Ramos (cell line): ENCODE measurements at regions not wholly inside any gene's neighbourhood (a gene's known extent, or its start where the extent isn't known, plus 50 kb on each side); places are given as distances from the start of the nearest gene placed in this dataset.

Source experiments
- in situ Hi-C: fragments of 300-500 bp; cut with MboI; formaldehyde crosslinking; loops from one replicate; pipeline ENCODE4 v1.14.3; 2022; ENCODE audit warnings: low sequenced_read_pairs; ENCODE audit not compliant: unreplicated experiment

DNA sequence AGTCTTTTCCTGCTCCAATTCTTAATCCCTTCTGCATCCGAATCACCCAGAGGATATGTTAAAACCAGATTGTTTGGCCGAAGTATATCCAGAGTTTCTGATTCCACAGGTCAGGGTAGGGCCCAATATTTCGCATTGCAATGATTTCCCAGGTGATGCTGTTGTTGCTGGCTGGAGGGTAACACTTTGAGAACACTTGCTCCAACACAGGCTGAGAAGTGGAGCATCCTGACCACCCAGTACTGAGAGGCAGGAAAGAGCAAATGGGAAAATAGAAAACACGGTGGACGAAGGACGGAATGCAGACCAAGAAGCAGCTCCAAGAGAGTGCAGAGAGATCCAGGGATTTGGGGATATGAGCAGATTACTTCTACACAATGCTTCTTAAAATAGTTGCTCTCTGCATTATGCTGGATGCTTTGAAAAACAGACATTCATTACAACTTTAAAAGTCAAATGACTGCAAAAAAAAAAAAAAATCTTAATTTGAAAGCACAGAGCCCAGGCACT, 362.2 kb upstream of the SLC14A2 start:
- in situ Hi-C loops: no loop called here

DNA sequence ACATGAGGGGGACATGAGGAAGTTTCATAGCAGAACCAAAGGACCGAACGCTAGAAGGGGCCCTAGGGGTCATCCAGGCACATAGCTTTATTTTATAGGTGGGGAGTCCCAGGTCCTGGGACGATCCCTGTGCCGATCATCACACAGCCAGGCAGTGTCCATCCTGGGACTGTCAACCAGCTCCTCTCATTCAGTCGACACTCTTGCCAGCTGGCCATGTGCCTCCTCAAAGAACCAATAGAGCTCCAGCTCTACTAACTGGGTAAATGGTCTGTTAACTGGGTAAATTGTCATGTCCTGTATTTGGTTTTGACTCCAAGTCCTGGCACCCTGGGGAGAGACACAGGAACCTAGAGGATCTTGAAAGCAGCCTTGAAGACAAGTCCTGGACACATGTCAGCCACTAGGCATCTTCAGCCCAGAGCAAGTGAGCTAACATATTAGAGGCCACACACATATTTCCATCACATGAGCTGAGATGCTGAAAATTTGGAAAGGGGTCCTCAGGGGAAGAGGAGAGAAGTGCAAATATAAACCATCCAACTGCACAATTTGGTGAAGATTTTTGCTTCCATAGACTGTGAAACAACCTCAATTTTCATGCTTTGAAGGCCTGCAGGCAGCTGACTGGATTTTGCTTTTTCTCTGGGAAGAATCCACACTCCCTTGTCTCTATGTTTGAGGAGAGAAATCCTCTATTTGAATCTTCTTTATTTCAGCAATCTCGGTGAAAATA, 361.1 kb upstream of the SLC14A2 start:
- in situ Hi-C loops: no loop called here

DNA sequence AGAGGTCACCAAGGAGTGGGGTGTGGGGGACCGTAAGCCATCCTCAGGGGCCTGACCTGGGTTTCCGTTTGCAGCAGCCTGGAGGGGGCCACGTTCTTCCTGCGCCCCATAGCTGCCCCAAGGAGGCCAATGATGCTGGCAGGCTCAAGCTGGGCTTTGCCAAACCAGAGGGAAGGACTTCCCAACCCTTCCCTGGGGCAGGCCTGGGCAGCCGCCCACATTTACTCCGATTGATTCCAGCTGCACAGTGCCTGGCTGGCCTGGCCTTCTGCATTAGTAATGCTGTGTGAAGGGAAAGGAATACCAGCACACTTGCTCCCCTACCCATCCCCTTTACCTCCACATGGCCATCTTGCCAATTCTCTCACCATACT, 360.6 kb upstream of the SLC14A2 start:
- in situ Hi-C loops: no loop called here

DNA sequence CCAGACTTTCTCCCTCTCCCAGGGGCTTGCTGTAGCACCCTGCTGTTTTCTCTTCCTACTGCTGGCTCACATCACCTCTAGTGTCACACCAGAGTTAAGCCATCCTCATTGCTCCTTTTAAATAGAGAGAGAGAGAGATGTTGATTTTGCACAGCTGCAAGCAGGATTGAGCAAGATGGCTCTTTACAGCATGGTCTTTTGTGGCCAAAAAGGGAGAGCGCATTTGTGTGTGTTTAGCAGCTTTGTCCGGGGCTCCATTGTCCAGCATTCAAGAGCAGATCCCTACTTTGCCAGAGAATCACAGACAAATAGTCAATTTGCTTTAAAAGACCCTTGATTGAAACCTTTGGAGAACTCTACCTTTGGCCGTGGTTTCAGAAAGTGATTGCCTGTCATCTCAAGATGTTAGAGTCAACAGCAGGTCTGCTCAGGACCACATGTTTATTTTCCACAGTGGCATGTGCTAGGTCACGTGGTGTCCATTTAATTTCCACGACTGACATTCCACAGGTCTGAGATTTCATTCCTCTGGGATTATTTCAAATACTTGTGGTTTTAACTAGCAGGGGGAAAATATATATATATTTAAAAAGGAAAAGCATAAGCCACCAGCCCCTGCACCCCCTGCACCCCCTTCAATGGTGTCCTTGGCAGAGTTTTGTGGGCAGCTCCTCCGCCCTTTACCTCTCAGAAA, 359.9 kb upstream of the SLC14A2 start:
- in situ Hi-C loops: no loop called here

- in situ Hi-C loops: no loop called here
Measured at GRCh38 chr18:45260125-45260524, 355.2 kb upstream of the SLC14A2 start.

DNA sequence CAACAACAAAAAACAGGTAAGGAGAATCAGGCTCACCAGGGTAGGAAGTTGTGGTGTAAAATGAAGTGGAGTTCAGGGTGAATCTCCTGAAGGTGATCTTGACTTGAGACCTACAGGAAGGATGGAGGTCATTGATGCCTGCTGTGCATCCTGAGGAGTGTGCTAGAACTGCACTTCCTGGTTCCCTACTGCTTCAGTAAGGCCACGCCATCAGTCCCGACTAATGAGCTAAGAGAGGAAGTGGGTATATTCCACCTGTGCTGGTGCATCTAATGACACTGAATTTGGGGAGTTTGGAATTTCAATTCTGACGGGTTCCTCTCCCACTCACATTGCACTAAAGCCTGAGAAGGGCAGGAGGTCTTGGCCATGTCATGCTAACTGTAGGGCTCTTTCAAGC, 349.3 kb upstream of the SLC14A2 start:
- in situ Hi-C loops: no loop called here

DNA sequence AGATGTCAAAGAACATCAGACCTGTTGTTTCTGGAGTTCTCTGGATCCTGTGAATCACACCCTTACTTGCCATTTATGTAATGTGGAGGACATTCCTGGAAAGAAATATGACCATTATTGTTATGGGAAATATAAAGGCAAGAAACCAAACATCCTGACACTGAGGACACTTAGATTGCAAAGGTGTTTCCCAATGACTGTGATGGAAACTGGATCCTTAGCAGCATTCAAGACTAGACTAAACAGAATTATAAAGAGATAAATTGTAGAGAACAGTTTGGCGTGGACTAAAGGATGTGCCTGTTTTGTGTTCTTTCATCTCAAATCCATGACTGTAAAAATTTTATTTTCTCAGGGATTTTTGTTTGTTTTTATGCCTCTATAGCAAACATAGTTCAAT, 347.7 kb upstream of the SLC14A2 start:
- in situ Hi-C loops: no loop called here

DNA sequence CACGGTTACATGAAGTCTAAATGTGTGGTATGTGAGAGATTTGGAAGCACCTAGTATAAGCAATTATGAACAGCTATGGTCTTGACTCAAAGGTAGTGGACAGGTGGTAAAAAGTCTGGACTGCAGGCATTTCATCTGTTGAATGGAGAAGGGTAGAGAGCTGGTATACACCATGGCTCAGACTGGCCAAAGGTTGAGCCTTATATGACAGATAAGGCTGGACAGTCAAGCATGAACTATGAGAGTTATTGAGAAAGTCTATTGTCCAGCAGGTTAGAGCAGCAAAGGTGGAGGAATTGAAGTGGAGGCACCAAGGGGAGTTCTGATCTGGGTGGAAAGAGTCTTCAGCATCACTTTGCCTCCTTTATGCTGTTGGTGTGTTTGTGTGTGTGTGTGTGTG, 346.7 kb upstream of the SLC14A2 start:
- in situ Hi-C loops: no loop called here

DNA sequence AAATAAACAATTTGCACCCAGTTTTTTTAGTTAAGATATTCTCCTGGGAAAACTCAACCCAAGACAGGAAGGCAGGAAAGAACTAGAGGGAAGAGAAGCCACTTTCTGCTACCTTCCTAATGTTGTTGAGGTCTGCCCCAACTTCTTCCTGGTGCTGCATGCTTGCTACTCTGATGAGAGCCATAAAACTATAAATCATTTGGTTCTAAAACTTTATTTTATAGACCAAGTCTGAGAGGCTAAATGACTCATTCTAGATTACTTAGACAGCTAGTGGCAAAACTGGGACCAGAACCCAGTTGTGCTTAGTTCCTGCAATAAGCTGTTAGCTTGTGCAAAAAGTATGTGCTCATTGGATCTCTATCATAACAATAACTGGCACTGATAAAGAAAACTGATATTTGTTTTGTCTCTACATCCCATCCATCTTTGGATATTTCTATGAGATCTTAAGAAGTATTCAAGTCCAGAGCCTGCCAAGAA, 344.9 kb upstream of the SLC14A2 start:
- in situ Hi-C loops: no loop called here

DNA sequence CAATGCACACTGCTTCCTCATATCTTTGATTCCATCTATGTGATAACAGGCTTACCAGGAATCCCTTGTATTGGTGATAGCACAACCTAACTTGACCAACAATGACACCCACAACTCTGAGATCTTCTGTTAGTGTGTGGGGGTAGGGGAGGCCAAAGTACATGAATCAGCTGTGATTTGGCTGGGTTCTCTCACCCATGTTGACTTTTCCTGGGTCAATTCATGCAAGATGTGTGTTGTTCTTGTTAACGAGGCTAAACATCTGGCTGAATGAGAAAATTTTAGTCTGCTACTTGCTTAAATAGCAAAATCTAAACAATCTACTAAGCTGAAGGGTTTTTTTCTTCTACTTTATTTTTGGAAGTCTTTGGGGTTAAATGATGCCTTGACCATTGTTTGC, 341.2 kb upstream of the SLC14A2 start:
- in situ Hi-C loops: no loop called here

GRCh38 chr18:45275367-45276113, 339.7 kb upstream of the SLC14A2 start:
- in situ Hi-C loops: no loop called here

DNA sequence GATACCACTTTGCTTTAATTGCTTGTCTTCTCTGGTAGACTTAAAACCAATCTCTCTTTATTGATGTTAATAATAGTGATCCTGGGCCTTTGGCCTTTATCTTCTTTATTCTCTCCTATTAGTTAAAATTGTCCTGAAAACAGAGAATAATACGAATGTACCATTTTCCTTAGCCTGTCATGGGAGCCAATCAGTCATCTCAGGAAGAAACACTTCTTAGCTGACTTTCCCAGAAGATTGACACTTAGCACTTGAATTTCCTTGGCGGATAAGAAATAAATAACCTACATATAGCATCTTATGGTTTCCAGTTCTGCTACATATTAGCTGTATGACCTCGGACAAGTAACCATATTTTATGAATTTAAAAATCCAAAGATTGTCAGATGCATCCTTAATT, 338.4 kb upstream of the SLC14A2 start:
- in situ Hi-C loops: no loop called here

GRCh38 chr18:45277908-45278307, 337.4 kb upstream of the SLC14A2 start:
- in situ Hi-C loops: no loop called here

DNA sequence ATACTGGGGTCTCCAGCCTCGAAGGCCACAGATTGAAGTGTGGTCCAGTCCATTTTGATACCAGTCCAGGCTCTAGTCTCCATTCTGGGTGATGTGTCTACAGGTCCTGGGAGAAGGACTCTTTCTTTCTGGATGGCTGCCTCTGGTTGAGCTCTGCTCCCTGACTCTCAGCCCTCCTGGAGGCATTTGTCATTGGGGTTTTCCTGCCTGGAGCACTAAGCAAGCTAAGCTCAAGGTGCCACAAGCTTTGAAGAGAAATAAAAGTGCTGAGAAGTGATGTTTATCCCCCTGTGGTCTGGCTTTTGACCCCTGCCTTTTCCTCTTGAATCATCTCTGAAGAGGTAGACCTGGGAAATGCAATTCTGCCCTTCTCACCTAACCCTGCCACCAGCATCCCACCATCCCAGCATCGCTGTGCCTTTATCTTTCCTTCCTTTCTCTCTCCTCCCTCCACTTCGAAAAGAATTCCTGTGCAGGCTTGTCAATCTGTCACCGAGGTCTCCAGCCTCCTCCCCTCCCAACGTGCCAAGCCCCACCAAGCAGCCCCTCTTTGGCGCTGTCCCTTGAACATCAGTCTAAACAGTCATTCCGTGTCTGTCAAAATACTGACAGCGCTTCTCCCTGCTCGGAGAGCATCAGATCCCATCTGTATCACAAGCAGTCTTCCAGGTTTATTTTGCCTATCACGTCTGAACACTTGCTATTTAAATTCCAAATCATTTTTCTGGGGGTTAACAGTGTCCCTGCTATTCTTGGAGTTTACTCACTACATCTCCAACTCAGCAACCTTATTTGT, 334.6 kb upstream of the SLC14A2 start:
- in situ Hi-C loops: no loop called here

DNA sequence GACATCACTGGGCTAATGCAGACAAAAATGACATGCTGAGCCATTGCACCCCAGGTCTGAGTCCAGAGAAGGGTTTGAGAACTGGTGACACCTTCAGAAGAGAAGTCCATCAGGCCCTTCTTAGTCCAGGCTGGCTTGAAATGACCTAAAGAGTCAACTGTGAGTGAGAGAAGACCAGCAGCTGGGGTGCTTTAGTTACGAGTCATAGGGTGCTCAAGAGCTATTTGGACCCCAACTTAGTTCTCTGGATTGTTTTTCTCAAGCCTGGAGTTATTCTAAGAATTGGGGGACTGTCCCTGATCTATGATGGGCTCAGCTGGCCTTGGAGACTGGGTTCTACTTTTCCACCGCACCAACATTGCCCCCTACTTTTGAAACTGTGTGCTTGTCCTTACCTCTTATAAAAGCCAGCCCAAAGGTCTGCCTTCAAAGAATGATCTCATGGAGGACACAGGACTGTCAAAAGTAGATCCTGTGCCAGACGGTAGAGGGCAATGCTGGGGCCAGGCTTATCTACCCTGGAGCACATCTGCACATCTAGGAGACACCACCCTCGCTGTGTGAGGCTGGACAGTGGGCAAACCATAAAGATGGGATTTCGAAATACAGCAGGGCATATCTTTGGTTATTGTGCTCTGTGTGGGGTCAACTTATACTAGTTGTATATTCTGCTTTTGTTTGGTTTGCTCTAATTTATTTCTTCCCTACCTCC, 333.0 kb upstream of the SLC14A2 start:
- in situ Hi-C loops: no loop called here

DNA sequence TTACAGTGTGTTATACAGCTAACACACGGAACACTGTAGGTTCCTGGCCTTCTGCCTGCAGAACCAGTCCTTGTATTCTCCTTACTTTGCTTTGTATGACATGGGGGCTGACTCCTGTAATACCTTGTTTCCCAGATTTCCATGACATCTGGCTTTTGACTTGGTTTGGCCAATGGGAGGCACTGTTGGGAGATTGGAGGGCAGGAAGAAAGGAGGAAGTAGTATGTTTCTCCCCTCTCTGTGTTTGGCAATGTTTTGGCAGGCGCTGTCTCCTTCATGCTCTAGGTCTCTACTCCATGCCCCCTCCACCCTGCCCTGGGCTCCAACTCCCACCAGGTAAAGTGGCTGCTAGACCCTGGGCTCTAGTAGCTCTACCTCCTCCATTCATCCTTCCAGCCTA, 331.1 kb upstream of the SLC14A2 start:
- in situ Hi-C loops: no loop called here

- in situ Hi-C loops: no loop called here
Measured at GRCh38 chr18:45284851-45285250, 330.4 kb upstream of the SLC14A2 start.

- in situ Hi-C loops: no loop called here
Measured at GRCh38 chr18:45285251-45285650, 330.0 kb upstream of the SLC14A2 start.

DNA sequence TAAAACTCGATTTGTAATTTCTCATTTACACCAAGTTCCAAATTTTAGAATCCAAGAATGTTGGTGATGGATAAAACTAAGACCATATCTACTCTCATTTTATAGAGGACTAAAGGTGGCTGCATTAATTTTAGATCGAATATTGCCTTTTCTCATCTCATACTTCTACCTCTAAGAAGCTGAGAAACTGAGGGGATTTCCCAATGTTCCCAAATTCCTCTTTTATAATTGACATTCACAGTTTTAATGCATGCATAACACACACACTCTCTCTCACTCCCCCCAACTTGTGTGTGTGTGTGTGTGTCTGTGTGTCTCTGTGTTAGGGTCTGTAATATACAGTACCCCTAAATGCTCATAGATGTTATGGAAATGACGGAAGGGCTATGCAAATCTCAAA, 328.8 kb upstream of the SLC14A2 start:
- in situ Hi-C loops: no loop called here

DNA sequence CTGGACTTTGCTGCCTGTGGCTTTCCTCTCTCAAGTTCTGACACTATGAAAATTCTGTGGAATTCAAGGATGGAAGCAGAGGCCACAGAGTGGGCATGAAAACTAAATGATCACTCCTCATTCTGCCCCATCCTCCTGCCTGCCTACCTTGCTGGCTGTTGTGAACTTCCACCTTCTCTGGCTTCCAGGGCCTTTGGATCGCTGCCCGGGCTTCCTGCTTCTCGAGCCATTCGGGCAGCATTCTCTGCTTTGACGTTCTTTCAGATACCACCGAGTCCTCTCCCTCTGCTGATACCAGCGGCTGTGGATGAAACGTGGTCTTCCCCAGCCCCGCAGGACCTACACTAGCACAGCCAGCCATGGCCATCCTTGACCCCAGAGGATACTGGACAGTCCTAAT, 327.7 kb upstream of the SLC14A2 start:
- in situ Hi-C loops: no loop called here
